H1 (cell line): ENCODE measurements at regions not wholly inside any gene's neighbourhood (a gene's known extent, or its start where the extent isn't known, plus 50 kb on each side); places are given as distances from the start of the nearest gene placed in this dataset.

Source experiments
- CHD2 ChIP-seq: IDR thresholded peaks from 2 replicates; pipeline ENCODE4 v1.6.1; 2012; ENCODE audit warnings: low read length, improper control_type of control experiment
- EGR1 ChIP-seq: IDR thresholded peaks from 2 replicates; pipeline ENCODE4 v1.6.1; 2011; ENCODE audit warnings: low read depth, low read length, borderline replicate concordance
- PHF8 ChIP-seq: fragments of 200-600 bp; sonication (generic); conservative IDR thresholded peaks from 2 replicates; pipeline ENCODE4 v1.7.1; 2012; ENCODE audit warnings: low read depth, mild to moderate bottlenecking, inconsistent platforms, low read length, moderate library complexity
- RNF2 ChIP-seq: fragments of 200-900, 300-1000 bp; sonication (generic); IDR thresholded peaks from 2 replicates; pipeline ENCODE4 v1.7.1; 2016; ENCODE audit warnings: borderline replicate concordance, low read depth, mild to moderate bottlenecking, antibody characterized with exemption, low read length; ENCODE audit not compliant: poor library complexity, severe bottlenecking; ENCODE audit errors: missing control alignments

GRCh38 chr14:41298328-41298690 is 308.4 kb upstream of the LRFN5 start (continued):
- no peak for TF ChIP-seq RNF2
- TF ChIP-seq EGR1 = no peak
- TF ChIP-seq PHF8 = no peak
- TF ChIP-seq CHD2 = no peak
